ENCODE measurements at regions not wholly inside any gene's neighbourhood (a gene's known extent, or its start where the extent isn't known, plus 50 kb on each side); places are given as distances from the start of the nearest gene placed in this dataset.

DNA sequence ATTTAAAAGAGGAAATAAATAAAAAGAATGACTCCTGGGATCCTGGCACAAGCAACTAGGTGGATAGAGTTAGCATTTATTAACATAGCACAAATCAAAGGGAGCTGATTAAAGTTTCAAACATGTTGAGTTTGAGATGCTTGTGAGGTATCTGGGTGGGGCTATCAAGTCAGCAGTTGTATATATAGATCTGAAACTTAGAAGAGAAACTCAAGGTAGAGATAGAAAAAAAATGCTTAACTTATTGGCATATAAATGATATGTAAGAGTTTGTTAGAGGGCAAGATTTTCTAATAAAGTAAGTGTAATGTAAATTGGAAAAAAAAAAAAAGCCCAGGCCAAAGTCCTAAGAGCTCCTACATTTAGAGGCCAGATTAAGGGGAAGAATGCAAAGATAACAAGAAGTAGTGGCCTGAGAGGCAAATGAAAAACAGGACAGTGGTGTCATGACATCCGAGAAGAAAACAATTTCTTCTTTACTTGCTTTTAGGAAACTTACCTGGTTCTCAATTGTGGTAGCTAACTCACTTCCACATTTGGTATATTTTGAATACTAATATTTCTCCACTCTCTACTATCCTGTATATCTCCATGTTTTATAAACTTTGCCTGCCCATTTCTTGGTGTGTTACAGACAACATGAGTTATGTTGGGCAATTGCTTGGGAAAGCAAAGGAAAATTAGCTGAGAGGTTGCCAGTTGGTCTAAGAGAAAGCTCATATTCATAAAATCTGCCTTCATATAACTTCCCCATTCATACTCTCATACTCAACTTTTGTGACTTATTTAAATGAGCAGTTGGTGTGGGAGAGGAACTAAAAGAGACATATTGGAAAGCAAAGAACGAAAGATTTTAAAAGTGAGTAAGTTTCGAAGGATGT, 169.2 kb downstream of the PARM1 start:
- no peak for DNase-seq

Data from NCI-H1105 (cell line).